Stimulated activated naive CD8-positive, alpha-beta T cell treated with anti-CD3 and anti-CD28 coated beads, Interleukin-15, amount 100 ng/mL, for 72 hours (primary cell): ENCODE measurements at regions not wholly inside any gene's neighbourhood (a gene's known extent, or its start where the extent isn't known, plus 50 kb on each side); places are given as distances from the start of the nearest gene placed in this dataset.

ENCODE experiments used
- ATAC-seq: fragments of 150-1000 bp; cut with Tn5 transposase; 2 replicates; pipeline ENCODE4 v1.10.0; 2021; ENCODE audit warnings: mild to moderate bottlenecking, moderate library complexity
- DNase-seq, 2 donors: peaks; one replicate each; pipeline ENCODE4 v3.0.0; 2021 to 2022
- H3K27ac Mint-ChIP-seq, 2 donors: one replicate each; pipeline ENCODE4 v1.8.0; 2022; ENCODE audit warnings: mild to moderate bottlenecking in 2 of 2, mixed read lengths in 2 of 2, moderate library complexity in 2 of 2
- H3K27me3 Mint-ChIP-seq: one replicate; pipeline ENCODE4 v1.8.0; 2022; ENCODE audit warnings: mixed read lengths
- H3K4me1 Mint-ChIP-seq: one replicate; pipeline ENCODE4 v1.8.0; 2022; ENCODE audit warnings: mild to moderate bottlenecking, mixed read lengths
- H3K4me3 Mint-ChIP-seq, 2 donors: one replicate each; pipeline ENCODE4 v1.8.0; 2022; ENCODE audit warnings: mild to moderate bottlenecking in 2 of 2, mixed read lengths in 2 of 2, moderate library complexity in 1 of 2
- H3K9me3 Mint-ChIP-seq, 2 donors: one replicate each; pipeline ENCODE4 v1.8.0; 2022; ENCODE audit warnings: mixed read lengths in 2 of 2

DNA sequence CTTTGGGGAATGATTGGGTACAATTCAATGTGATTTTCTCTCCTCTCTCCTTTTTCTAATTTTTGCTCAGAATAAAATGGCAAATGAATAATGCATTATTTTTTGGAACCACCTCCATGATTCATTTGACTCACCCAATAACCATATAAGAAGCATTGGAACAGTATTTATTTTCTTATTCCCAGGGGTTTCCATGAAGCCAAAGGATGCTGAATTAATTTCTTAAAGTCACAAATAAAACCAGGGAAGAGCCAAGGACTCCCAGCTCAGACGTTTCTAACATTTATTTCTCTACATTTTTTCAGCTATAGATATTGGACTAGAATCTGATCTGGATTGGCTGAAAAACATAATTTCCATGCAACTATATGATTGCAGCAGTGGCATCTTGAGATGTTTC, 735.2 kb upstream of the ANKRD30A start:
- ATAC-seq (no peak), DNase-seq (no peak)
- Mint-ChIP-seq H3K4me1 (no peaks in the 10 kb centered on the region), H3K4me3 (no peak overlapping the region), H3K27ac (no peak overlapping the region), H3K9me3 (peaks cover 0 to 4% of the 10 kb centered on the region in 2 donors), H3K27me3 (no peaks in the 10 kb centered on the region)

DNA sequence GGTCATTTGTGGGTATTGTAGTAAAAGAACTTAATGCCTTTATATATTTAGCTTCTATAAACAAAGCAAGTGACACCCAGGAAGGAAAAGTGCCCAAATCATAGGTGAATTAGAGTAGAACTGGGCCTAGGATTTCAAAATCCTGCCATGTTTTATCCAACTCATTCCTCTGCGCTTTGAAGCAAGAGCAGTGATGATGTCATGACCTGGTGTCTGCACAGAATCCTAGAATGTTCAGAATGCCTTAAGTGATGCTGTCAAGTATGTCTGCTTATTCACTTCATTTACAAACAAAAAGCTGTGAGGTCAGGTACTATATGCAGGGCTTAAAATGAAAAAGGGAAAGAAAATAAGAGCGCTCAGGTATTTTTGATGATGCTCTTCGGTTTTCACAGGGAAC, 737.2 kb upstream of the ANKRD30A start:
- Mint-ChIP-seq H3K4me3 (no peak overlapping the region), H3K27ac (no peak overlapping the region), H3K4me1 (no peaks in the 10 kb centered on the region), H3K27me3 (no peaks in the 10 kb centered on the region), H3K9me3 (no peaks in the 10 kb centered on the region)
- no peak for ATAC-seq
- DNase-seq, result no peak

DNA sequence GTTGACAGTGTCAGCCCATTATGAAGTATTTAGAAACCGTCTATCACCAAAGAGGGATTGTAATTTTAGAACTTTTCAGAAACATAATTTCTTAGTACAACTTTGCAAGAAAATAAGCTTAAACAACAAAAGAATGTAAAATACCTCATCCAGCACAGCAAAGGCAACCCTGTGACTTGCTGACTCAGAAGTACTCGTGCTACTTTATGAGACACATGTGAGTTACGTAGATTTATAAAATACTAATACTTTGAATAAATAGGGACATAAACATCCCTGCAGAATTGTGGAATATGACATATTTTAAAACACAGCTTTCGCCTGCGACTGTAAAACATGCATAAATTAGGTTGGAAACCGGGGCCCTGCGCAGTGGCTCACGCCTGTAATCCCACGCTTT, 739.7 kb upstream of the ANKRD30A start:
- no peak for ATAC-seq
- no peak for DNase-seq
- Mint-ChIP-seq H3K4me3 (no peak overlapping the region), H3K4me1 (no peaks in the 10 kb centered on the region), H3K27me3 (no peaks in the 10 kb centered on the region), H3K9me3 (no peaks in the 10 kb centered on the region), H3K27ac (no peak overlapping the region)

DNA sequence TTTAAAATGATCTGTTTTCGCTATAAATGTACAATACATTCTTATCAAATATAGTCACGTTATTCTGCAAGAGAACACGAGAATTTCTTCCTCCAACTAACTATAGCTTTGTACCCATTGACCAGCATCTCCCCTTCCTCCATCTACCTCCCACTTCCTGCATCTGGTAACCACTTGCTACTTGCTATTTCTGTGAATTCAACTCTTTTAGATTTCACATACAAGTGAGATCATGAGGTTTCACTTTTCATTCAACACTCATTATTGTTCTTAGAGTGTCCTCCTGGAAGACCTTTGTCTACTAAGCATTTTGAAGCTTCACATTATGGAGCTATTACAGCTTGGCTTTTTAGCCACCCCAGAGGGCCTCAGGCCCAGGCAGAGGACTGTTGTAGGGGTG, 741.3 kb upstream of the FZD8 start:
- ATAC-seq, result no peak
- Mint-ChIP-seq H3K27ac (no peak overlapping the region), H3K4me1 (no peaks in the 10 kb centered on the region), H3K9me3 (no peaks in the 10 kb centered on the region), H3K27me3 (no peaks in the 10 kb centered on the region), H3K4me3 (no peak overlapping the region)
- no peak for DNase-seq

DNA sequence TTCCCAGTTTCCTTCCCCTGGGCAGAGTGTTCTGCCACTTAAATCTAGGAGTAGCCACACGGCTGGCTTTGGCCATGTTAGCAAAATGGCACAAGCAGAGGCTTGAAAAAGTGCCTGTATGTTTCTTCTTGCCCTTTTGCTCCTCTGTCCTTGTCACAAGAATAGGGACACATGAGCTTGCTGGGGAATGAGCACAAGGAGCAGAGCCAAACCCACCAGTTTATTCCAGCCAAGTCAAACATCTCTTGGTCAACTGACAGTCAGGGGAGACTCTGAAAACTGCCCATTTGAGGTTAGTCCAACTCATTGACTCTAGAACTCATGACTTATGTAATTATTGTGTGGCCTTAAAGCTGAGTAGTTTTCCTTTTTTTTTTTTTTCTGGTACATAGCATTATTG, 739.7 kb upstream of the FZD8 start:
- ATAC-seq, result no peak
- Mint-ChIP-seq H3K4me3 (no peak overlapping the region), H3K27ac (no peak overlapping the region), H3K4me1 (no peaks in the 10 kb centered on the region), H3K9me3 (peaks cover 0 to 5% of the 10 kb centered on the region in 2 donors), H3K27me3 (no peaks in the 10 kb centered on the region)
- DNase-seq, result no peak

DNA sequence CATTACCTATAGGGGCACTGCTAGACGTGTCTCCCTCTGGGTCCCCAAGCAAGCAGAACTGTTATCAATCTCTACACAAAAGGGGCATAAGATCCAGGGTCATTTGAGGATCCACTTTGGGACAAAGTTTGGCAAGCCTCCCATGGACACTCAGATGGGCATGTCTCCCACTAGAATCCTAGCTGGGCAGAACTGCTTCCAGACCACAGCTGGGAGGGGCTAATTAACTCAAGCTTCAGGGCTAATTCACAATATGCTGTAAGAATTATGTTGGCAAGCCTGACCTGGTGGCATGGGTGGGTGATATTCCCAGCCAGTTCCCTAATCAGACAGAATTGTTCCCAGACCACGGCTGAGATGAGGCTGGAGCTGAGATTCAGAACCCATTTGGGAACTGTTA, 738.4 kb upstream of the FZD8 start:
- no peaks in the 10 kb centered on the region for H3K4me1 Mint-ChIP-seq
- H3K27me3 Mint-ChIP-seq, result no peaks in the 10 kb centered on the region
- H3K4me3 Mint-ChIP-seq, result no peak overlapping the region
- no peak for DNase-seq
- H3K9me3 Mint-ChIP-seq, result peaks cover 0 to 5% of the 10 kb centered on the region in 2 donors
- no peak overlapping the region for H3K27ac Mint-ChIP-seq
- ATAC-seq, result no peak

DNA sequence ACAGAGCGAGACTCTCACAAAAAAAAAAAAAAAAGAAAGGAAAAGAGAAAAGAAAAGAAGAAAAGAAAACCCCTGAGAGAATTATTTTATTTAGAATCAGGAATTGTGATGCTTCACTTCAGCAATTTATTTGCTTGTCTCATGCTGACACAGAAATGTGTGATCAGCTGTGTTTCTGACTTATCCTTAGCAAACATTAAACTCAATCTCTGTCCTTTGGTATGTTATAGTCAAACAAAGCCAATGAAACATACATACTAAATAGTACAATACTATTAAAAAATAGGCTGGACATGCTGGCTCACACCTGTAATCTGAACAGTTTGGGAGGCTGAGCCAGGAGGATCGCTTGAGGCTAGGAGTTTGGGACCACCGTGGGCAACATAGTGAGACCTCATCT, 733.0 kb upstream of the FZD8 start:
- H3K4me3 Mint-ChIP-seq, result no peak overlapping the region
- peaks cover 5 to 8% of the 10 kb centered on the region in 2 donors for H3K9me3 Mint-ChIP-seq
- H3K27ac Mint-ChIP-seq, result no peak overlapping the region
- no peaks in the 10 kb centered on the region for H3K27me3 Mint-ChIP-seq
- no peak for DNase-seq
- ATAC-seq, result no peak
- no peaks in the 10 kb centered on the region for H3K4me1 Mint-ChIP-seq

DNA sequence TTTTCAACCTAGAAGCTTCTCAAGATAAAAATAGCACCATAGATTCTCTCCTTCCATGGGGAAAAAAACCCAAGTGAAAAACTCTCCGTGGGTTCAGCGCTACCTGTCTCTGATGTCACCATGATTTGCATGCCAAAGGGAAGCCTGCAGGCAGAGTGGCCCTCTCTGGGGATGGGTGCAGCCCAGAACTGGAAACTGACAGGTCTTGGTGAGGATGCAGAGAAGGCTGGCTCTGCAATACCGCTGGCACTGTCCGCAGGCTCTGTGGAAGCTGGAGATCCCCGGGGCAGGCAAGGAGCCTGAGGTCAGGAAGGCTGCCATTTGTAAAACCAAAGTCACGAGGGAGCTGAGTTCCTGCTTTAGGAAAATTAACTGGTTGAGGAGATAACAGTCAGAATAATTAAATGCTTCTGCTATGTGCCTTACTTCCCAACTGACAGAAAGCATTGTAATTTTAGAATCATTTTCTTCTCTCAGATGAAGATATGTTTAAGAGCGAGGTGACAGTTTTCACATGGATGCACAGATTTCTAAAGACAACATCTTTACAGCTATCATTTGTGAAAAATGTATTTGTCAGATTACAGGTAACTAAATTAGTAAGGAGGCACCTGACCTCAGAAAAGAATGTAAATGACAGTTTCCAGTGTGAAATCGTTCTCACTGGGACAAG, 731.5 kb upstream of the FZD8 start:
- no peak overlapping the region for H3K4me3 Mint-ChIP-seq
- no peaks in the 10 kb centered on the region for H3K27me3 Mint-ChIP-seq

DNA sequence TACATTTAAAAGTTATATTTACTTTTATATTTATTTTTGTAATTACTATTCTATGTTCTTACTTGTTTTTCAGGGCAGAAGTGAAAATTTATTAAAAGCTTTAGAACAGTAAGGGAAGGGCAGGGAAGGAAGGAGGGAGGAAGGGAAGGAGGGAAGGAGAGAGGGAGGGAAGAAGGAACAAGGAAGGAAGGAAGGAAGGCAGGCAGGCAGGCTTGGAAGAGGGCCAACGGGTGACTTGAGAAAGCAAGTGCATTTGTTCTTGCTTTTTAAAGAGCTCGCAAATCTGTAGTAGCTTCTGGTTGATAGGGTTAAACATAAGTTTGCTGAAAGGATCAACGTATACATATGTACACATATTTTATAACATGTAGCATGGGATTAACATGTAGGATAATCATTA, 725.3 kb upstream of the FZD8 start:
- H3K4me1 Mint-ChIP-seq, result no peaks in the 10 kb centered on the region
- no peak overlapping the region for H3K27ac Mint-ChIP-seq
- no peaks in the 10 kb centered on the region for H3K27me3 Mint-ChIP-seq
- ATAC-seq (no peak), DNase-seq (no peak)
- peaks cover 13 to 15% of the 10 kb centered on the region in 2 donors for H3K9me3 Mint-ChIP-seq
- no peak overlapping the region for H3K4me3 Mint-ChIP-seq

More for the DNA sequence above, 731.5 kb upstream of the FZD8 start:
- Mint-ChIP-seq H3K9me3 (peaks cover 5 to 8% of the 10 kb centered on the region in 2 donors), H3K27ac (no peak overlapping the region), H3K4me1 (no peaks in the 10 kb centered on the region)
- ATAC-seq (no peak), DNase-seq (no peak)

DNA sequence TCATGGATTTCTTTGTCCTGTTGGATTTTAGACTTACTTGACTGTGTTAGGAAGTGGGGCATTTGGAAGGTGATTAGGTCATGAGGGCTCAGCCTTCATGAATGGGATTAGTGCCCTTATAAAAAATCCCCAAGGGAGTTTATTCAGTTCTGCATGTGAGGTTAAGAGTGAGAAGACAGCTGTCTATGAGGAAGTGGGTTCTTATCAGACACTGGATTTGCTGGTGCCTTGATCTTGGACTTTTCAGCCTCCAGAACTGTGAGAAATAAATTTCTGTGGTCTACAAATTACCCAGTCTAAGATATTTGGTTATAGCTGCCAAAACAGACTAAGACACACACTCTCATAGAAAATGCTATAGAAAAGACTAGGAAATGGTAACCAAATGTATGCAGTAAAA, 724.7 kb upstream of the FZD8 start:
- DNase-seq (no peak), ATAC-seq (no peak)
- Mint-ChIP-seq H3K4me1 (no peaks in the 10 kb centered on the region), H3K27me3 (no peaks in the 10 kb centered on the region), H3K27ac (no peak overlapping the region), H3K4me3 (no peak overlapping the region), H3K9me3 (peaks cover 8 to 15% of the 10 kb centered on the region in 2 donors)

DNA sequence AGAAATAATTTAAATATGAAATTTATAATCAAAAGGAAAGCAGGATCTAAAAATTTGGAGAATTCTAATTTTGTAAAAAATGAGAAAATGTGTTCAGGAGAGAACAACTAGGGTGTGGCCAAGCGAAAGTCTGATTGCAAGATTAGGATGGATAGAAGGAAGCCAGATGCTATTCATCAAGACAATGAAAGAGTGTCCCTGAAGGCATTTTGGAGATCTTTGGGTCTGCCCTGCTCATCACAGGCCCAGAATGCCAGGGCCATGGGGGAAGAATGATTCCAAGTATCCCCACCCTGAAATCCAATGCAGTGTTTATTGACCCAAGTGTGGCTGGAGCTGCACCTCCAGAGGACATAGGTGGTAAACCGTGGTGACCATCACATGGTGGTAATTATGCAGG, 724.0 kb upstream of the FZD8 start:
- ATAC-seq, result no peak
- no peaks in the 10 kb centered on the region for H3K27me3 Mint-ChIP-seq
- no peaks in the 10 kb centered on the region for H3K4me1 Mint-ChIP-seq
- H3K9me3 Mint-ChIP-seq, result peaks cover 8 to 15% of the 10 kb centered on the region in 2 donors
- H3K4me3 Mint-ChIP-seq, result no peak overlapping the region
- no peak overlapping the region for H3K27ac Mint-ChIP-seq
- no peak for DNase-seq

DNA sequence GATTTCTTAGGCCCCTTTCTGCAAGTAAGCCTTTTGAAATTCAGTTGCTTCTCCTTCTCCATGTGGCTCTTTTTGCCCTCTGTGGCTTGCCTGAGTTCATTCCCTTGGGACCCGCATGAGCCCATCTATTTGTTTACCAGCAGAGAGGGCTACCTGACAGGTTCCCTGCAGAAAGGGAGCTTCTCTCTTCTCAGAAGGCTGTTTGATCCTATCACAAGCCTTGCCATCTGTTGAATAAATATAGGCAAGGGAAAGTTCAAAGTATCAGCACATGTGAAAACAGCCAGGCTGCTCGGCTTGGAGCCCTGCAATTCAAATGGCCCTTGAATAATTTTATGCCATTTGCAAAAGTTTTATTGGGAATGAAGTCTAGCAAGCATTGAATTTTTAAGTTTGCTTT, 720.2 kb upstream of the FZD8 start:
- peaks cover 8% of the 10 kb centered on the region in 2 donors for H3K9me3 Mint-ChIP-seq
- no peaks in the 10 kb centered on the region for H3K4me1 Mint-ChIP-seq
- no peak for ATAC-seq
- H3K27me3 Mint-ChIP-seq, result no peaks in the 10 kb centered on the region
- no peak overlapping the region for H3K27ac Mint-ChIP-seq
- DNase-seq, result no peak
- H3K4me3 Mint-ChIP-seq, result no peak overlapping the region

DNA sequence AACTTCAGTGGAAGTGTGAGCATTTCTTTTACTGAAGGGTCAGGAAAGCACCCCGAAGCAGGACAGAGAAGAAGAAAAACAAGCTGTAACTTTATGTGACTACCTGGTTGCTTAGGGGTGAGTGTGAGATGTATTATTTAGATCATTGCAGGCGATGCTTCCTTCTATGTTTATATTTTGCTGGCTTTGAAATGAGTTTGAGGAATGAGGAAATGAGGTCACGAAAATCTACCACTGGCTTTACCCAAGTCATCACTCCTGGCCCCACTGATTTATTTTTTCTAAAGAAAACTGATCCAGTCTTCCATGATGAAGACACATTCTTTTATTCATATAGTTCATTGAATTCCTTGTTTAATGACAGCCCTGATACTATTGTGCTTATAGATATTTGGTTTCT, 716.6 kb upstream of the FZD8 start:
- DNase-seq (no peak), ATAC-seq (no peak)
- Mint-ChIP-seq H3K4me3 (no peak overlapping the region), H3K9me3 (no peaks in the 10 kb centered on the region), H3K27me3 (no peaks in the 10 kb centered on the region), H3K4me1 (no peaks in the 10 kb centered on the region), H3K27ac (no peak overlapping the region)

DNA sequence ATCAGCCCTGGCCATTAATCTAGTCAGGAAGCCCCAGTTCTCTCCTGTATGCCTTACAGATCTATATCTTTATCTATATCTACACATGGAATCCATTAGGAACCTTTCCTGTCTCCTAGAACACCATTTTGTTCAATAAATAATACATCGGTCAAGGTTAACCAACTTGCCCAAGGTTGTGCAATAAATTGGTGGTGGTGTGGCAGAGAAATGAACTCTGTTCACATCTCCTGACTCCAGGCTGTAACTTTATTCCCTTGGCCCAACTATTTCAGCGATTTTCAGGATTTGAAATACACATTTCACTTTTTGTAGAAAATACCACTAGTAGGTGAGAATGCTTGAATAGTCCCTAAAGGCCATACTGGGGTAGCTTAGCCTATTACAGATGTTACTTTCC, 712.5 kb upstream of the FZD8 start:
- H3K4me3 Mint-ChIP-seq, result no peak overlapping the region
- no peaks in the 10 kb centered on the region for H3K4me1 Mint-ChIP-seq
- no peak overlapping the region for H3K27ac Mint-ChIP-seq
- peaks cover 5 to 15% of the 10 kb centered on the region in 2 donors for H3K9me3 Mint-ChIP-seq
- ATAC-seq (no peak), DNase-seq (no peak)
- no peaks in the 10 kb centered on the region for H3K27me3 Mint-ChIP-seq

DNA sequence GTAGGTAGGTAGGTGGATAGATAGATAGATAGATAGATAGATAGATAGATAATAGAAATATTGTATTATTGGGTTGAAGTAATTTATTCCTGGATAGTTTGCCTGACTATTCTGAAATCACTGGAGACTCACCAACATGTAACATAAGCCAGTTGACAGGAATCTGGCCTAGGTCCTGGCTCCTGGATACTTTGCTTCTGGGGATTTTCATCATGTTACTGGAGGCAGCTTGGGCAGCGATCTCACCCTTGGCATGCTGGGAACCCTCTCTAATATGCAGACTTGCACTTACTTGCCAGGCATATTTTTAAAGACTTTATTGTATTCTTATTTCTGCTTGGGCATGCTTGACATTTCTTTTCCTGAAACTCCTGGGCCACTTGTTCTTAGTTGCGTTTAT, 709.1 kb upstream of the FZD8 start:
- Mint-ChIP-seq H3K27me3 (no peaks in the 10 kb centered on the region), H3K9me3 (peaks cover 5 to 15% of the 10 kb centered on the region in 2 donors), H3K4me3 (no peak overlapping the region), H3K27ac (no peak overlapping the region), H3K4me1 (no peaks in the 10 kb centered on the region)
- DNase-seq (no peak), ATAC-seq (no peak)

DNA sequence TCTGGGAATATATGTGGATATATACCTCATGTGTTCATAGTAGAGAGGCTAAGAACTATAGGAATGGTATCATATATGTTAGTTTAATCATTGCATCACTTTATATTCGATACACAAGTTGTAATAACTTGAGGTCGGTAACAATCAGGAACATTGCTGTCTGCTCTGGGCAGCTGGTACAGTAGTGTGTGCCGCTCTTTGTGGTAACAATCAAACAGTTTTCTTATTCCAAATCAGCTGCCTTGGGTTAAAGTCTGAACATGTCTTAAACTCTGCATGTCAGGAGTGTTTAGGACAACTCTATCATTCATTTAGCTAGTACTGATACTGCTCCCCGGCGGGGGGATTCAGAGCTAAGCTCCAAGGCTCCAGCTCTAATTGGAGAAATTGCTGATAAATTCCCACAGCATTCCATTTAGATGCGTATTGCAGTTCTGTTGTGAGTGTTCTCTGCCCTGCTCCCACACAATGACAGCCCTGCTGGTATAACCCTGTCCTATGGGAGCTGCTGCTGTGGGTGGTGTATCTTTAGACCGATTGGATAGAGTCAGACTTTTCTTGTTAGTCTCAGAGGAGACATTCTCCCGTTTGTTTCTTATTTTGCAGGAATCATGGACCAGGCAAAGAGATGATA, 707.5 kb upstream of the FZD8 start:
- Mint-ChIP-seq H3K27ac (no peak overlapping the region), H3K9me3 (peaks cover 5 to 15% of the 10 kb centered on the region in 2 donors), H3K27me3 (no peaks in the 10 kb centered on the region), H3K4me1 (no peaks in the 10 kb centered on the region), H3K4me3 (no peak overlapping the region)
- DNase-seq, result no peak
- no peak for ATAC-seq

DNA sequence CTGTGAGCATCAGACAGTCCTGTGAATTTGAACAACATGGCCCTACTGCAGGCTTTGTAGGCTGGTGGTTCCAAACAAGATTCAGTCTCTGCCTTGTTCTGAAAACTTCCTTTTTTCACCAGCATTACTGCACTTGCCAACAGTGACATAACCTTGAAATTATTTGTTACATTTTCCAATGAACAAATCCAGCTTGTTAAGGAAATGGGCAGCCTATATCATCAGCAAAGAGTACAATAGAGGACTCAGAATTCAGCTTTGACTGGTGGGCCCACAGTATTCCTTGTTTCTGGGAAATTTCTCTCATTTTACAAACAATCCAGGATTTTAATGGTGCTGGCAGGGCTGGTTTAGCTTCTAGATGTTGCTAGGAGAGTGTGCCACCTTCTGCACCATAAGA, 703.7 kb upstream of the FZD8 start:
- ATAC-seq (no peak), DNase-seq (no peak)
- no peaks in the 10 kb centered on the region for H3K27me3 Mint-ChIP-seq
- no peaks in the 10 kb centered on the region for H3K4me1 Mint-ChIP-seq
- H3K9me3 Mint-ChIP-seq, result peaks cover 5 to 8% of the 10 kb centered on the region in 2 donors
- H3K27ac Mint-ChIP-seq, result no peak overlapping the region
- H3K4me3 Mint-ChIP-seq, result no peak overlapping the region
